DMS53 (cell line): ENCODE measurements at regions not wholly inside any gene's neighbourhood (a gene's known extent, or its start where the extent isn't known, plus 50 kb on each side); places are given as distances from the start of the nearest gene placed in this dataset.
"Not testable (repeated sequence)": the region's sequence is repeated elsewhere in the genome, so short reads cannot be mapped to it uniquely, and the experiment has no call there.

Source experiments
- DNase-seq: peaks from one replicate; lab custom pipeline; 2025; lab: John Stamatoyannopoulos, UW

- no peak for DNase-seq
Measured at GRCh38 chr15:62644889-62645742, 397.4 kb upstream of the TPM1 start.

- DNase-seq, result peak; percentile 66
Measured at GRCh38 chr15:62647202-62647842, 395.2 kb upstream of the TPM1 start.

GRCh38 chr15:62647843-62648505, 394.6 kb upstream of the TPM1 start:
- DNase-seq, result no peak

- peak; percentile 56 for DNase-seq
Measured at GRCh38 chr15:62648954-62649353, 393.6 kb upstream of the TPM1 start.

GRCh38 chr15:62649793-62650420, 392.6 kb upstream of the TPM1 start:
- no peak for DNase-seq

- no peak for DNase-seq
Measured at GRCh38 chr15:62653122-62653521, 389.4 kb upstream of the TPM1 start.

GRCh38 chr15:62656071-62656470, 386.5 kb upstream of the TPM1 start:
- DNase-seq, result no peak

GRCh38 chr15:62657501-62657900, 385.0 kb upstream of the TPM1 start:
- DNase-seq, result not testable (repeated sequence)

- DNase-seq, result no peak
Measured at GRCh38 chr15:62658498-62658897, 384.0 kb upstream of the TPM1 start.

- DNase-seq, result no peak
Measured at GRCh38 chr15:62663547-62663946, 379.0 kb upstream of the TPM1 start.

- no peak for DNase-seq
Measured at GRCh38 chr15:62665449-62665848, 377.1 kb upstream of the TPM1 start.

GRCh38 chr15:62666046-62666445, 376.5 kb upstream of the TPM1 start:
- no peak for DNase-seq

- no peak for DNase-seq
Measured at GRCh38 chr15:62672268-62672667, 370.3 kb upstream of the TPM1 start.

GRCh38 chr15:62676891-62677290, 365.7 kb upstream of the TPM1 start:
- no peak for DNase-seq

GRCh38 chr15:62681939-62682896, 360.3 kb upstream of the TPM1 start:
- DNase-seq, result no peak

- DNase-seq, result not testable (repeated sequence)
Measured at GRCh38 chr15:62683192-62683591, 359.4 kb upstream of the TPM1 start.

- DNase-seq, result no peak
Measured at GRCh38 chr15:62684123-62684808, 358.3 kb upstream of the TPM1 start.

GRCh38 chr15:62691008-62691407, 351.5 kb upstream of the TPM1 start:
- no peak for DNase-seq

GRCh38 chr15:62697636-62698035, 344.9 kb upstream of the TPM1 start:
- no peak for DNase-seq

GRCh38 chr15:62698646-62699045, 343.9 kb upstream of the TPM1 start:
- no peak for DNase-seq

- DNase-seq, result peak; percentile 4
Measured at GRCh38 chr15:62706317-62706716, 336.2 kb upstream of the TPM1 start.
